8988T (cell line): ENCODE measurements at regions not wholly inside any gene's neighbourhood (a gene's known extent, or its start where the extent isn't known, plus 50 kb on each side); places are given as distances from the start of the nearest gene placed in this dataset.

Experiments used
- DNase-seq: peaks from one replicate; pipeline ENCODE4 v3.0.0; 2011

DNA sequence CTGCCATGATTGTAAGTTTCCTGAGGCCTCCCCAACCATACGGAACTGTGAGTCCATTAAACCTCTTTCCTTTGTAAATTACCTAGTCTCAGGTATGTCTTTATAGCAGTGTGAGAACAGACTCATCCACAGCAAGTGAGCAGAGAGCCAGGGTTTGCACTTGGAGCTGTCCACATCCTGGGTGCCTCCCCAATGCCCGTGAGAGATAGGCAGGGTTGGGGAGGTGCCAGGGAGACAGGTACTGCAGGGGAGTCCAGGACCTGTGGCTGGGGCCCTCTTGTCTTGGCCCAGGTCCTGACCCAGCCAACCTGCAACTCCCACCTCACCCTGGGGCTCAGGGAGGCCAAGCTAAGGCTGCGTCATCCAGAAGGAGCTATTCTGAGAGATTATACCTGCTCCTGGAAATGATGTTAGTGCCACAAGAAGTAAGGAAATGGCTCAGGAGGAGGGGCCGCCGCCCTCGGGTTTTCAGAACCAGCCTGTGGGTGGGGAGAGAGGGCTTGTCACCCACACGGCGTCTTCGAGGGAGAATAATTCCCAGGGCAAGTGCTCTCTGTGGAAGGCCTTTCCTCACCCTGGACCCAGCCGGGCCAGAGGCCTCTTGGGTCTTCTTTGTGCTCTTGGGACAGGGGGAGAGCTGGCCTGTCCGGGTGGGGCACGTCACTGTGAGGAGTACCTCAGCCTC is 66.5 kb downstream of the ADRA2C start:
- DNase-seq = no peak

GRCh38 chr4:3833326-3833989 is 67.3 kb downstream of the ADRA2C start:
- DNase-seq = no peak

DNA sequence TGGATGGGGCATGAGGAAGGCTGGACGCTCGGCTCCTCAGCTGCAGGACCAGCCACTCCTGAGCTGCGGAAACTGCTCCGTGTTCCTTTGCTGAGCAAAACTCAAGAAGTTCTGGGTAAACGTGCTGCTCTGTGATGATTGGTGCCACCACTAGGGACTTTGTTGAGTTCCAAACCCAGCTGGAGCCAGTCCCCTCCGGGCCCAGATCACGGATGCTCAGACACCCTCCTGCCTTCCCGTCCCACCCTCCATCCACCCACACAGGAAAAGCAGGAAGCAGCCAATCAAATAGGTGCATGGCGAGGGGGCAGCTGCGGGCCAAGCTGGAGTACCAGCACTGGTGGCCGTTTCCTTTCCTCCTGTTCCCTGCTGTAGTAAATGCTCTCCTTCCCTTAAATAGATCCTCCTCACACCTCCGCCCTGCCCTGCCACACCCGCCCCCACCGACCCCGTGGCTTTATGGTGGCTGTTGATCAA is 68.0 kb downstream of the ADRA2C start:
- no peak for DNase-seq

DNA sequence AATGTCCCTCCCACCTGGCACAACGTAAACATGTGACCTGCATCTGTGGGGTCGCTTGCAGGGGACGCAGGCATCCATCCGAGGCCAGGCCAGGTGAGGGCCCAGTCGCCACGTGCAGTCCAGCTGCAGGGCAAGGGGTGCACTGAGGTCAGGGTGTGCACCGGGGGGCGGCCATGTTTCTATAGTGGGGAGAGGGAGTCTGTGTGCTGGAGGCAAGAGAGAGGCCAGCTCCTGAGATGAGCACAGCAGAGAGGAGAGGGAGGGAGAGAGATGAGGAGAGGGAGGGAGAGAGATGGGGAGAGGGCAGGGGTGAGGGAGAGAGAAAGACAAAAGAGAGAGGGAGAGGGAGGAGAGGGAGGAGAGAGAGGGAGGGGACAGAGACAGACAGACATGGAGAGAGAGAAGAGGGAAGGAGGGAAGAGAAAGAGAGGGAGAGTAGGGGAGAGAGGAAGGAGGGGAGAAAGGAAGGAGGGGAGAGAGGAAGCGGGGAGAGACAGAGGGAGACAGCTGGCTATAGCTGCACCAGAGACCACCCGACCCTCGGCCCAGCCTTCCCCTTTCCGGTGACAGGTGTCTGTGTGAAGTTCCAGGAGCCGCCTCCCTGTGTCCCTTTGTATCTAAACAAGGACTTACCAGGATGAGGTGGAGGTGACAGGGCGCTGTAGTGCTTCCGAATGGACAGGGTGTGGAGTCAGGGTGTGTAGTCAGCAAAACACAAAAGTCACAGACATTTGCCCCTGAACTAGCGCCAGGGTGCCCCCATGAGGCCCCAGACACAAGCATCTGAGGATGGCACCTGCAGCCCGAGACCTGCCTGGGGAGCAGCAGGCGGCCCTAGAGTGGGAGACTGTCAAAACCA is 68.7 kb downstream of the ADRA2C start:
- DNase-seq = no peak

- no peak for DNase-seq
Observed at GRCh38 chr4:3835527-3836405, 69.6 kb downstream of the ADRA2C start.

- DNase-seq = no peak
Observed at GRCh38 chr4:3836406-3836755, 70.2 kb downstream of the ADRA2C start.

DNA sequence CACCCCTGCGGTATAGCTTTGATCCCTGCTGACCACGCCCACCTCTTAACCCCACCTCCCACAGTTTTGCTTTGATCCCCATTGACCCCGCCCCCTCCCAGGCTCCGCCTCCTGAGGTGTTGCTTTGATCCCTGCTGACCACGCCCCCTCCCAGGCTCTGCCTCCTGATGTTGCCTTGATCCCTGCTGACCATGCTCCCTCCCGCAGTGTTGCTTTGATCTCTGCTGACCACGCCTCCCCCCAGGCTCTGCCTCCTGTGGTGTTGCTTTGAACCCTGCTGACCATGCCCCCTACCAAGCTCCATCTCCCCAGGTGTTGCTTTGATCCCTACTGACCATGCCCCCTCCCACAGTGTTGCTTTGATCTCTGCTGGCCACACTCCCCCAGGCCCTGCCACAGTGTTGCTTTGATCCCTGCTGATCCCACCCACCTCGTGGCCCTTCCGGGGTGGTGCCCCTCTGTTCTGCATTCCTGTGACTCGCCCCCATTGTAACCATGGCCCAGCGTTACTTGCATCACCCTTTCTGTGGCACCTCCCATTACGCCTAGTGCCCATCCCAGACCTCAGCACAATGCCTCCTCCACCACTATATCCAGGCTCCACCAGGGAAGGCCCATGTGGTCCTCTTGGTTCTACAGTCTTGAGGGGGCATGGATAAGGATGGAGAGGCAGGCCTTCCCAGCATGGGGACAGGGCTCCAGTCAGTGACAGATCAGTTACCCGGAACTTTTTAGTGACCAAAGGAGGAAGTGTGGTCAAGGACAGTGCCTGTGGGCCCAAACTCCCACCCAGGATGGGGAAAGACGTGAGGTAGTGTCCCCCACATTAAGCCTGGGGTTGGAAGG is 70.8 kb downstream of the ADRA2C start:
- no peak for DNase-seq

- DNase-seq = no peak
Observed at GRCh38 chr4:3838437-3839380, 72.5 kb downstream of the ADRA2C start.

- DNase-seq = no peak
Observed at GRCh38 chr4:3845094-3845743, 79.0 kb downstream of the ADRA2C start.

DNA sequence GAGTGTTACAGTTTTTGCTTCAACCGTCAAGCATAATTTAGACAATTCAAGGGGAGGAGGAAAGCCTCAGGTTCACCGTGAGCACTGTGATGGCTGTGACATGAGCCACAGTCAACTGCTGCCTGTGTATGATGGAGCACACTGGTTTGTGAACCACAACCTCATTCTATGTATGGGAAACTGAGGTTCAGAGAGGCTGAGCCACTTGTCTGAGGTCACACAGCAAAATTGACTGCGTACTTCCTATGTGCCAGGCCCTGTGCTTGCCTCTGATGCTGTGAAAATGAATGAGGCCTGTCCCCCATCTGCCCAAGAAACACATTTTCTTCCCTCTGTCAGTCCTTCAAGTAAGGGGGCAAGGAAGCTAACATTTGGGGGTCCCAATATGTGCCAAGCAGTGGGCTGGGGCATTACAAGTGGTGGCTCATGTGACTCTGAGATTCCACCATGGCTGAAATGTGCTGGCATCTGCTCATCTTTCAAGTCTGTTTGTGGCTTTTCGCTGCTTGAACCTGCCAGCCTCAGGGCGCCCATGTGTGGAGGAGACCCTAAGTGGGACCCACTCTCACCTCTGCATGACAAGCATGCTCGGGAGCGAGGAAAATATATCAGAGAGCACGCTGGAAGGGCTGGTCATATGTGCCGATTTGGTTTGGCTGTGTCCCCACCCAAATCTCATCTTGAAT is 79.7 kb downstream of the ADRA2C start:
- DNase-seq = no peak

DNA sequence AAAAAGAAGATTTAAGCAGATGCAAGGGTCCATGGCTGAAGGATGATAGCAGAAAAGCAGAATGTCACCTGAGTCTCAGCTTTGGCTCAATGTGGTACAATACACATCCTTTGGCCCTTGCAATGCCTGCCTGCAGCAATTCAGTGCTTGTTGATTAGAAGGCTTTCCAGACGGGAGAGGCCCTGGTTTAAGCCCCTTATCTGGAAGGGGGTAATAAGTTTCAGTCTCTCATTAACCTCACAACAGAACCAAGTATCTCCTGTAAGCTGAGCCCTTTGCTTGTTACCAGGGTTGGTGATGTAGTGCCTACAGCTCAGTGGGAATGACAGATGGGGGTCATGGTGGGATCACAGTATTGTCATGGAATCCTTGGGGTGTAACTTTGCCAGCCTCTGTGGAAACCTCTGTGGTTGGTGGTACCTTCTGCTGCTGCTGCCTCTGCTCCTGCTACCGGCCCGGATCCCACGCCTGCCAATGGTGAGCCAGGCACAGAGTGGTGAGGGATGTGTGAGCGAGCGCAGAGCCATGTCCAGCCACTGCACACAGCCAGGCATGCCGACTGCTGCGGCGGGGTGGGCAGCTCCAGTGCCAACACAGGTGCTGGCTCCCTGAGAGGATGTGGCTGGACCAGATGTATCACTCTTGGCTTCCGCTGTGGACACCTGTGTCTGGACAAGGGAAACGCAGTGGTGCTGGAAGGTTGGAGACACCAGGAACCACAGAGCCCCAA is 81.2 kb downstream of the ADRA2C start:
- no peak for DNase-seq

DNA sequence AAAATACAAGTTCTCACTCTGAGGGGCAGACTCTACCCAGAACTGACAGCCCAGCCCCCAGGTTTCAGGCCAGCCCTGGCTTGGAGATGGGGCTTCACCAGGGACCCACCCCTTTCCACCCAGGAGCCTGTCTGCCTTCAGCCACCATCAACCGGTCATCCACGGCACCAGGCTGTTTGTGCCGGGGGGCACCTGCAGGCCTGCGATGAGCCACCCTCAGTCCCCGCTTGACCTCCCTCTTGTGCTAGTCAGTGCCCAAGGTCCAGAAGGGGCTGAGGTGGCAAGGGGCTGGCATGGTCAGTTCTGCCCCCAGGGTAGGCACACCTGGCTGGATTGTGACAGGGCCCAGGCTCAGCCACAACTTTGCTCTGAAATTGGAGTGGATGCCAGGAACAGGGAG is 82.1 kb downstream of the ADRA2C start:
- no peak for DNase-seq

- DNase-seq = no peak
Observed at GRCh38 chr4:3849140-3849539, 83.0 kb downstream of the ADRA2C start.

GRCh38 chr4:3850128-3850527 is 83.9 kb downstream of the ADRA2C start:
- no peak for DNase-seq

DNA sequence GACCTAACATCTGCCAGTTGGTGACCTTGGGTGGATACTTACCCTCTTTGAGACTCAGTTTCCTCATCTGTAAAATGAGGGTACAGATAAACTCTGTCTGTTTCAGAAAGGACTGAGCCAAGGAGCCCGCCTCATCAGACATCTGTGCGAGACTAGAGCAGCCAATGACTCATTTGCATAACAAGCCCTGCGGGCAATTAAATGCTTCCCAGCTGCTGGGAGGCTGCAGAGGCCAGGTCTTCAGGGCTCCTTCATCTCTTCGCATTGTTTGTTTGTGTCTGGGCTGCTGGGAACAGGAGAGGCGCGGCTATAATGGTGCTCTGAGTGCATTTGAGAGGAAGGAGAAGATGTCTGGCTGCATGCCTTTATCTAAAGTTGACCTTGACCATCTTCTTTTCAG is 85.0 kb downstream of the ADRA2C start:
- no peak for DNase-seq

DNA sequence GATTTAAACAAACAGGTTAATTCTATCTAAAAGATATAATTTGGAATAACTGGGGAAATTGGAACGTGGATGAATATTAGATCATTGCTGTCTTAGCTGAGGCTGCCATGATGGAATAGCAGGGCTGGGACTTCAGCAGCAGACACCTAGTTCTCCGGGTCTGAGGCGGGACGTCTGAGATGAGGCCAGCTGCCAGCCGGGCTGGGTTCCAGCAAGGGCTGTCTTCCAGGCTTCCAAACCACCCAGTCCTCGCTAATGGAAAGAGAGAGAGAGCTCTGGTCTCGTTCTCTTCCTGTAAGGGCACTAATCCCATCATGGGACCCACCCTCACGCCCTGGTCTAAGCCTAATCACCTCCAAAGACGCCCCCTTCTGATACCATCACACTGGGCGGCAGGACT is 85.7 kb downstream of the ADRA2C start:
- DNase-seq = no peak

DNA sequence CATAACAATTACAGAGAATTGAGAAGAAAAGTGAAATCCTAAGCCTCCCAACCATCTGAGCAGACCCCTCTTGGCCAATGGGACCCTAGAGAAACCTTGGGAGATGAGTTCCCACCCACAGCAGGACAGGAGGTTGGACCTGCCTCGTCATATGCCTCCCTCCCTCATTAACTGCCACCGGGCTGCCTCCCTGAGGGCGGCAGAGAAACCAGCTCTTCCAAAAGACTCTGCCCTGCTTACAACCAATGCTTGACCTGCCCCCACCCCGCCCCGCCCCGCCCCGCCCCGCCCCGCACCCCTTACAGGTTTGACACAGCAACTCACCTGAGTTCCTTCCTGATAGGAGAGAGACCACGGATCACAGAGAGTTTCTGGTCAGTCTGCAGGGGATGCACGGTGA is 86.1 kb downstream of the ADRA2C start:
- DNase-seq = no peak

GRCh38 chr4:3852711-3853110 is 86.5 kb downstream of the ADRA2C start:
- DNase-seq = no peak
